A549 (cell line): ENCODE measurements at regions not wholly inside any gene's neighbourhood (a gene's known extent, or its start where the extent isn't known, plus 50 kb on each side); places are given as distances from the start of the nearest gene placed in this dataset.

Experiments used
- ATAC-seq, 2 experiments: fragments of 200-7000 bp in 1 of 2; fragments of >200 bp in 1 of 2; cut with Nextera tagmentation in 1 of 2; cut with Tn5 transposase in 1 of 2; 3 replicates each; pipeline versions ENCODE4 v1.8.0 to v1.9.1; 2018 to 2020; ENCODE audit warnings: mild to moderate bottlenecking in 1 of 2, moderate library complexity in 1 of 2
- CTCF ChIA-PET: fragments of 300-600 bp; sonication (Branson Sonifier 250); formaldehyde crosslinking; extraction: SDS; loops from one replicate; lab custom pipeline; 2021; ENCODE audit warnings: antibody characterized with exemption, inconsistent platforms; lab: Yijun Ruan, JAX
- POLR2A ChIA-PET: fragments of 350-600 bp; formaldehyde crosslinking; extraction: SDS; loops from one replicate; lab custom pipeline; 2021; ENCODE audit warnings: antibody characterized with exemption, inconsistent platforms; lab: Yijun Ruan, JAX
- DNase-seq, 2 experiments: peaks; one replicate each; pipeline versions ENCODE4 v3.0.0 to v3.0.0-alpha.2; 2011 to 2016; ENCODE audit warnings: low read depth in 1 of 2, low spot score in 1 of 2
- FAIRE-seq: peaks from 2 replicates; lab custom pipeline; 2011; peaks lifted over from hg19 to GRCh38; lab: Jason Lieb, UNC
- H3K27ac ChIP-seq, 2 experiments: fragments of >200 bp; sonication (Bioruptor Twin); formaldehyde crosslinking; 3 replicates each; pipeline ENCODE4 v1.5.1; 2016 to 2017
- H3K4me1 ChIP-seq: fragments of >200 bp; sonication (Bioruptor Twin); formaldehyde crosslinking; 3 replicates; pipeline ENCODE4 v1.6.1; 2016
- H3K4me2 ChIP-seq: fragments of >200 bp; sonication (Bioruptor Twin); formaldehyde crosslinking; 3 replicates; pipeline ENCODE4 v1.6.1; 2016
- H3K4me3 ChIP-seq: fragments of >200 bp; sonication (Bioruptor Twin); formaldehyde crosslinking; 3 replicates; pipeline ENCODE4 v1.5.1; 2016
- H3K9me3 ChIP-seq: fragments of >200 bp; sonication (Bioruptor Twin); formaldehyde crosslinking; 3 replicates; pipeline ENCODE4 v1.6.1; 2016
- BCL3 ChIP-seq: fragments of >200 bp; sonication (Bioruptor Twin); formaldehyde crosslinking; IDR thresholded peaks from 3 replicates; pipeline ENCODE4 v1.6.1; 2016
- BHLHE40 ChIP-seq: IDR thresholded peaks from 2 replicates; pipeline ENCODE4 v1.6.1; 2012; ENCODE audit warnings: low read depth, low read length, inconsistent platforms
- CBX2 ChIP-seq: fragments of 200-600 bp; sonication (generic); IDR thresholded peaks from 2 replicates; pipeline ENCODE4 v1.6.1; 2016; ENCODE audit warnings: low read depth, mild to moderate bottlenecking, borderline replicate concordance
- CEBPB ChIP-seq, 2 experiments: fragments of >200 bp in 1 of 2; sonication (Bioruptor Twin) in 1 of 2; formaldehyde crosslinking in 1 of 2; IDR thresholded peaks; 2 replicates each; pipeline ENCODE4 v1.6.1; 2012 to 2016
- EP300 ChIP-seq, 2 experiments: fragments of >200 bp; sonication (Bioruptor Twin); formaldehyde crosslinking; IDR thresholded peaks; 2 replicates in 1 of 2; 3 replicates in 1 of 2; pipeline ENCODE4 v1.6.1; 2016 to 2017
- FOSL2 ChIP-seq, 2 experiments: fragments of 450-650 bp in 1 of 2; fragments of >200 bp in 1 of 2; sonication (Bioruptor Twin) in 1 of 2; formaldehyde crosslinking; IDR thresholded peaks; 2 replicates each; pipeline versions ENCODE4 v1.5.0 to v1.6.1; 2016 to 2020; ENCODE audit warnings: mild to moderate bottlenecking in 1 of 2, moderate library complexity in 1 of 2
- FOXS1 ChIP-seq: fragments of 250-450 bp; sonication (Bioruptor Pico); IDR thresholded peaks from 2 replicates; pipeline ENCODE4 v1.5.0; 2020; ENCODE audit warnings: mild to moderate bottlenecking, moderate library complexity
- GATA3 ChIP-seq: IDR thresholded peaks from 2 replicates; pipeline ENCODE4 v1.6.1; 2012; ENCODE audit warnings: borderline replicate concordance
- HDAC2 ChIP-seq: fragments of 200-600 bp; sonication (generic); IDR thresholded peaks from 2 replicates; pipeline ENCODE4 v1.6.1; 2016
- HEYL ChIP-seq: fragments of 250-450 bp; sonication (Bioruptor Pico); IDR thresholded peaks from 2 replicates; pipeline ENCODE4 v1.8.0; 2021; ENCODE audit warnings: mild to moderate bottlenecking, moderate library complexity
- HMGXB4 ChIP-seq: fragments of 250-450 bp; sonication (Bioruptor Pico); IDR thresholded peaks from 2 replicates; pipeline ENCODE4 v1.5.0; 2021; ENCODE audit warnings: mild to moderate bottlenecking, moderate library complexity, borderline replicate concordance
- HOXB13 ChIP-seq: fragments of 250-450 bp; sonication (Bioruptor Pico); IDR thresholded peaks from 2 replicates; pipeline ENCODE4 v1.5.0; 2020; ENCODE audit warnings: low read depth, mild to moderate bottlenecking, moderate library complexity
- HOXB5 ChIP-seq: fragments of 250-450 bp; sonication (Bioruptor Pico); IDR thresholded peaks from 2 replicates; pipeline ENCODE4 v1.5.0; 2020; ENCODE audit warnings: mild to moderate bottlenecking, moderate library complexity
- MAFK ChIP-seq: fragments of 450-650 bp; IDR thresholded peaks from 2 replicates; pipeline ENCODE4 v1.6.1; 2014; ENCODE audit not compliant: partially characterized antibody
- MAZ ChIP-seq: fragments of 150-350 bp; IDR thresholded peaks from 2 replicates; pipeline ENCODE4 v1.6.1; 2014; ENCODE audit warnings: antibody characterized with exemption, low read depth, low read length, borderline replicate concordance
- NR3C1 ChIP-seq: fragments of >200 bp; sonication (Bioruptor Twin); formaldehyde crosslinking; IDR thresholded peaks from 3 replicates; pipeline ENCODE4 v1.6.1; 2017
- PBX3 ChIP-seq: IDR thresholded peaks from 2 replicates; pipeline ENCODE4 v1.6.1; 2012
- RAD21 ChIP-seq, 2 experiments: fragments of >200 bp in 1 of 2; sonication (Bioruptor Twin) in 1 of 2; formaldehyde crosslinking in 1 of 2; IDR thresholded peaks in 1 of 2; conservative IDR thresholded peaks in 1 of 2; 2 replicates in 1 of 2; 3 replicates in 1 of 2; pipeline ENCODE4 v1.6.1; 2012 to 2018; ENCODE audit warnings: inconsistent platforms in 1 of 2
- RARB ChIP-seq: fragments of 250-450 bp; sonication (Bioruptor Pico); IDR thresholded peaks from 2 replicates; pipeline ENCODE4 v1.8.0; 2021; ENCODE audit warnings: mild to moderate bottlenecking, moderate library complexity
- RCOR1 ChIP-seq: fragments of 150-350 bp; IDR thresholded peaks from 2 replicates; pipeline ENCODE4 v1.6.1; 2014; ENCODE audit warnings: antibody characterized with exemption, low read length, low read depth
- RFX5 ChIP-seq: fragments of 450-650 bp; IDR thresholded peaks from 2 replicates; pipeline ENCODE4 v1.7.1; 2014; ENCODE audit warnings: antibody characterized with exemption, mild to moderate bottlenecking, moderate library complexity
- SREBF2 ChIP-seq: fragments of 450-650 bp; IDR thresholded peaks from 2 replicates; pipeline ENCODE4 v1.6.1; 2014; ENCODE audit warnings: mild to moderate bottlenecking, moderate library complexity
- TFCP2L1 ChIP-seq: fragments of 250-450 bp; sonication (Bioruptor Pico); IDR thresholded peaks from 2 replicates; pipeline ENCODE4 v1.5.0; 2021; ENCODE audit warnings: mild to moderate bottlenecking
- USF2 ChIP-seq: fragments of 450-650 bp; IDR thresholded peaks from 2 replicates; pipeline ENCODE4 v1.6.1; 2014; ENCODE audit warnings: antibody characterized with exemption
- ZC3H11A ChIP-seq: fragments of 450-650 bp; IDR thresholded peaks from 2 replicates; pipeline ENCODE4 v1.6.1; 2014; ENCODE audit warnings: antibody characterized with exemption, mild to moderate bottlenecking
- ZNF302 ChIP-seq: fragments of 250-450 bp; sonication (Bioruptor Pico); IDR thresholded peaks from 2 replicates; pipeline ENCODE4 v1.9.0; 2021; ENCODE audit warnings: inconsistent platforms, mild to moderate bottlenecking, moderate library complexity
- ZSCAN20 ChIP-seq: fragments of 250-450 bp; sonication (Bioruptor Pico); IDR thresholded peaks from 2 replicates; pipeline ENCODE4 v1.8.0; 2022; ENCODE audit warnings: mild to moderate bottlenecking, moderate library complexity
- WGBS: methylation state at CpG from one replicate; pipeline ENCODE4 v1.1.6; 2017; ENCODE audit errors: missing lambda C conversion rate; 5-methylcytosine and 5-hydroxymethylcytosine counted together
- TF ChIP-seq, protein P1 (sequence below): IDR thresholded peaks from 2 replicates; pipeline ENCODE4 v1.6.1; 2012
- TF ChIP-seq, protein P2 (sequence below): IDR thresholded peaks from 2 replicates; pipeline ENCODE4 v1.6.1; 2012; ENCODE audit warnings: low read depth, borderline replicate concordance

- CTCF ChIA-PET = no interaction called here
Observed at GRCh38 chr16:79272141-79272577, 328.4 kb downstream of the MAF start.

GRCh38 chr16:79271583-79271982, 329.0 kb downstream of the MAF start:
- Histone ChIP-seq H3K27ac (no peak overlapping the region), H3K4me3 (no peak overlapping the region), H3K9me3 (no peaks in the 10 kb centered on the region), H3K4me1 (no peaks in the 10 kb centered on the region), H3K4me2 (no peak overlapping the region)
- DNase-seq (no peak), FAIRE-seq (no peak), ATAC-seq (no peak)
- CTCF ChIA-PET = no interaction called here
- no peak for TF ChIP-seq HEYL (CRISPR knock-in tag)
- TF ChIP-seq MAFK = peak; percentile 96
- POLR2A ChIA-PET = no interaction called here
- WGBS = 0% methylated on average over 1 of the region's 1 CpG

More at GRCh38 chr16:79272141-79272577, 328.4 kb downstream of the MAF start:
- no peaks in the 10 kb centered on the region for H3K4me1 ChIP-seq
- no peaks in the 10 kb centered on the region for H3K9me3 ChIP-seq
- 57% methylated on average over 19 of the region's 19 CpGs for WGBS
- ATAC-seq (no peak), FAIRE-seq (no peak), DNase-seq (no peak)
- TF ChIP-seq TFCP2L1 (CRISPR knock-in tag) (no peak), FOXS1 (CRISPR knock-in tag) (no peak), BHLHE40 (no peak), MAZ (no peak), RFX5 (no peak), BCL3 (no peak), EP300 (IDR thresholded peaks at IDR 0.05) (no peak), ZNF302 (no peak), SREBF2 (no peak), RARB (no peak), CEBPB (IDR thresholded peaks at IDR 0.05) (no peak), RCOR1 (no peak)
- H3K27ac ChIP-seq = no peak overlapping the region
- POLR2A ChIA-PET = no interaction called here
- no peak overlapping the region for H3K4me2 ChIP-seq
- H3K4me3 ChIP-seq = no peak overlapping the region

- 41% methylated on average over 2 of the region's 2 CpGs for WGBS
- ATAC-seq = no peak
- TF ChIP-seq USF2 = no peak
- no peak for TF ChIP-seq HOXB13 (CRISPR knock-in tag)
- no peak for TF ChIP-seq TFCP2L1 (CRISPR knock-in tag)
- no peak for TF ChIP-seq HOXB5 (CRISPR knock-in tag)
- no peak for TF ChIP-seq PBX3
- TF ChIP-seq, protein P1, sequence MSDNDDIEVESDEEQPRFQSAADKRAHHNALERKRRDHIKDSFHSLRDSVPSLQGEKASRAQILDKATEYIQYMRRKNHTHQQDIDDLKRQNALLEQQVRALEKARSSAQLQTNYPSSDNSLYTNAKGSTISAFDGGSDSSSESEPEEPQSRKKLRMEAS = no peak
- no peak for TF ChIP-seq ZSCAN20 (CRISPR knock-in tag)
- TF ChIP-seq CBX2 = no peak
- no peak for TF ChIP-seq BCL3
- no peak for TF ChIP-seq FOSL2 (IDR thresholded peaks at IDR 0.05)
- no peak for TF ChIP-seq FOSL2 (CRISPR knock-in tag; IDR thresholded peaks at IDR 0.05)
- no peak for TF ChIP-seq ZC3H11A
- TF ChIP-seq NR3C1 = no peak
- no peak for TF ChIP-seq BHLHE40
- TF ChIP-seq HMGXB4 = no peak
- TF ChIP-seq GATA3 = no peak
- TF ChIP-seq, protein P2, sequence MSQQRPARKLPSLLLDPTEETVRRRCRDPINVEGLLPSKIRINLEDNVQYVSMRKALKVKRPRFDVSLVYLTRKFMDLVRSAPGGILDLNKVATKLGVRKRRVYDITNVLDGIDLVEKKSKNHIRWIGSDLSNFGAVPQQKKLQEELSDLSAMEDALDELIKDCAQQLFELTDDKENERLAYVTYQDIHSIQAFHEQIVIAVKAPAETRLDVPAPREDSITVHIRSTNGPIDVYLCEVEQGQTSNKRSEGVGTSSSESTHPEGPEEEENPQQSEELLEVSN = no peak
- TF ChIP-seq RAD21 (conservative IDR thresholded peaks at IDR 0.05 in 1 of 2, IDR thresholded peaks at IDR 0.05 in 1 of 2) = no peak
- no peak for TF ChIP-seq HDAC2
Observed at GRCh38 chr16:79270011-79270410, 330.5 kb downstream of the MAF start.

More at GRCh38 chr16:79270011-79270410, 330.5 kb downstream of the MAF start:
- H3K9me3 ChIP-seq = no peaks in the 10 kb centered on the region
- POLR2A ChIA-PET = no interaction called here
- H3K27ac ChIP-seq = no peak overlapping the region
- H3K4me3 ChIP-seq = no peak overlapping the region
- CTCF ChIA-PET = interaction anchor here (0.6 to 2.2 kb wide), 2 partner anchors 10 to 13 kb away, joined by 3 to 7 read pairs; no protein-coding TSS in a partner anchor
- FAIRE-seq (no peak), DNase-seq (no peak)
- H3K4me2 ChIP-seq = no peak overlapping the region
- no peaks in the 10 kb centered on the region for H3K4me1 ChIP-seq
